HG02678 (cell line): ENCODE measurements at regions not wholly inside any gene's neighbourhood (a gene's known extent, or its start where the extent isn't known, plus 50 kb on each side); places are given as distances from the start of the nearest gene placed in this dataset.
A peak's percentile ranks its signal among the peaks of the same experiment; 100 is the strongest.
"Not testable (repeated sequence)": the region's sequence is repeated elsewhere in the genome, so short reads cannot be mapped to it uniquely, and the experiment has no call there.

Source experiments
- ATAC-seq: cut with Tn5 transposase; IDR thresholded peaks from one replicate; pipeline ENCODE4 v1.9.1; 2021; ENCODE audit warnings: mild to moderate bottlenecking, moderate library complexity; ENCODE audit not compliant: unreplicated experiment

GRCh38 chr10:107544706-107545520 lies 380.4 kb upstream of the SORCS1 start:
- no peak for ATAC-seq

GRCh38 chr10:107542607-107543006 lies 378.1 kb upstream of the SORCS1 start:
- ATAC-seq, result no peak

- ATAC-seq, result no peak
Observed at GRCh38 chr10:107542016-107542415, 377.5 kb upstream of the SORCS1 start.

- ATAC-seq, result no peak
Observed at GRCh38 chr10:107540981-107541380, 376.5 kb upstream of the SORCS1 start.

GRCh38 chr10:107529350-107529749 lies 364.8 kb upstream of the SORCS1 start:
- no peak for ATAC-seq

- no peak for ATAC-seq
Observed at GRCh38 chr10:107520348-107520747, 355.8 kb upstream of the SORCS1 start.

GRCh38 chr10:107517811-107518210 lies 353.3 kb upstream of the SORCS1 start:
- ATAC-seq, result no peak

- ATAC-seq, result no peak
Observed at GRCh38 chr10:107516349-107516748, 351.8 kb upstream of the SORCS1 start.

GRCh38 chr10:107504011-107504410 lies 339.5 kb upstream of the SORCS1 start:
- not testable (repeated sequence) for ATAC-seq

- ATAC-seq, result no peak
Observed at GRCh38 chr10:107502229-107502985, 337.9 kb upstream of the SORCS1 start.

GRCh38 chr10:107498983-107499382 lies 334.5 kb upstream of the SORCS1 start:
- no peak for ATAC-seq

GRCh38 chr10:107497024-107497423 lies 332.5 kb upstream of the SORCS1 start:
- ATAC-seq, result no peak

- no peak for ATAC-seq
Observed at GRCh38 chr10:107496594-107496993, 332.1 kb upstream of the SORCS1 start.

GRCh38 chr10:107492389-107492788 lies 327.9 kb upstream of the SORCS1 start:
- ATAC-seq, result no peak

GRCh38 chr10:107490389-107490788 lies 325.9 kb upstream of the SORCS1 start:
- ATAC-seq, result no peak

GRCh38 chr10:107487284-107487683 lies 322.8 kb upstream of the SORCS1 start:
- ATAC-seq, result no peak

GRCh38 chr10:107485019-107485418 lies 320.5 kb upstream of the SORCS1 start:
- no peak for ATAC-seq

GRCh38 chr10:107481881-107482280 lies 317.4 kb upstream of the SORCS1 start:
- no peak for ATAC-seq

GRCh38 chr10:107481224-107481623 lies 316.7 kb upstream of the SORCS1 start:
- no peak for ATAC-seq

- ATAC-seq, result no peak
Observed at GRCh38 chr10:107480781-107481180, 316.3 kb upstream of the SORCS1 start.

GRCh38 chr10:107477266-107477665 lies 312.8 kb upstream of the SORCS1 start:
- ATAC-seq, result peak; percentile 55

GRCh38 chr10:107476408-107476807 lies 311.9 kb upstream of the SORCS1 start:
- ATAC-seq, result no peak
